ENCODE measurements at regions not wholly inside any gene's neighbourhood (a gene's known extent, or its start where the extent isn't known, plus 50 kb on each side); places are given as distances from the start of the nearest gene placed in this dataset.

DNA sequence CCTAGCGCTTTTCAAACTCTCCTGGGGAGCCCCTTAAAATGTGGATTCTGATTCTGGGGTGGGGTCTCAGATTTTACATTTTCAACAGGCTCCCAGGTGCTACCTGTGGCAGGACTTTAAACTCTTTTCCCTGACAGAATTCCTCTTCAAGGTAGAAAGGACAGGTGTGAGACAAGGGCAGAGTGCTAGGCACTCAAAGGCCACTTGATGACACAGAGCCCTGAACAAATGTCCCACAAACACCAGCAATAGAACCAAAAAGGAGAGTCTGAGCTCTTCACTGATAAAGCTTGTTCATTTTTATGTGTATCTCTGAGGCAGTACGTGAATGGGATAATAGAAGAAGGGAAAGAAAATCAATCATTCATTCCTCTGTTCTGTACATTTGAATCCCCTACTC lies 77.7 kb upstream of the PELI1 start:
- no peak for DNase-seq

GRCh38 chr2:64222351-64222750 lies 78.1 kb upstream of the PELI1 start:
- peak; percentile 78 for DNase-seq

GRCh38 chr2:64223055-64223454 lies 78.8 kb upstream of the PELI1 start:
- no peak for DNase-seq

GRCh38 chr2:64225491-64225890 lies 81.3 kb upstream of the PELI1 start:
- no peak for DNase-seq

- no peak for DNase-seq
Measured at GRCh38 chr2:64226611-64227010, 82.4 kb upstream of the PELI1 start.

DNA sequence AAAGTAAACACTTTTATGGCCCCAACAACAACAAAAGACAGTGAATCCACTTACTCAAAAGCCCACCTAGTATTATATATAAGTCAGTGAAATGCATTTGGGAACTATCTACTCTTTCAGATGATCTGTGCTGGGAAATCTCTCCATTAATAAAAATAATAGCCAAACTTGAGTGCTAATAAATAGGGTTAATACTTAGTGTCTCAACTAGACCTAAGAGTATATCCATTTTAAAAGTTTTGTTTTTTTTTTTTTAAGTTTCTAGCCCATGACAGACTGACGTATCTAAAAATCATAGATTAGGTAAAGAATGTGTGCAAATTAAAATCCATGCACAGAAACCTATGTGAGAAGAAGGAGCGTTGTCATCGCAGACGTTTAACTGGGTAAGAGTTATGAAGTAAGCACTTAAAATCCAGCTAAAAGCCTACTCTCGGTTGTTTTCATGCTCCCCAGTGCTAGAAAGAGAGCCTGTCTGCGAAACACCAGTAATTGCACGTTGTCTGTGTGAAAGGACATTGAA lies 83.4 kb upstream of the PELI1 start:
- peak; percentile 77 for DNase-seq

GRCh38 chr2:64228126-64228678 lies 84.0 kb upstream of the PELI1 start:
- DNase-seq: peak; percentile 83

GRCh38 chr2:64228918-64229317 lies 84.7 kb upstream of the PELI1 start:
- DNase-seq: no peak

DNA sequence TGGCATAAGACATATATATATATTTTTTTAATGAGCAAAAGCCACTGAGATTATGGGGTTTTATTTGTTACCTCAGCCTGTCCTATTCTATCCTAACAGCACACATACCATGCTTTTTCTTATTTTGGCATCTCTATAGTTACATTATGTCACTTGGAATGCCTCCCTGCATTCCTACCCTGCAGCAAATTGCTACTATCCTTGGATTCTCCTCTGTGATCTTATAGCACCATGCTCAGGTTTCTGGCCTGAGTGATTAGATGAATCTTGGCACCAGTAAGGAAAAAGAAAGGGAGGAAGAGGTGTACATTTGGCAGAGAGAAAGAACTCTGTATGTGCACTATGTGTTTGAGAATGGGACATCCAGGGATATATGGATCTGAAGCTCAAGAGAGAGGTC lies 86.3 kb upstream of the PELI1 start:
- no peak for DNase-seq

DNA sequence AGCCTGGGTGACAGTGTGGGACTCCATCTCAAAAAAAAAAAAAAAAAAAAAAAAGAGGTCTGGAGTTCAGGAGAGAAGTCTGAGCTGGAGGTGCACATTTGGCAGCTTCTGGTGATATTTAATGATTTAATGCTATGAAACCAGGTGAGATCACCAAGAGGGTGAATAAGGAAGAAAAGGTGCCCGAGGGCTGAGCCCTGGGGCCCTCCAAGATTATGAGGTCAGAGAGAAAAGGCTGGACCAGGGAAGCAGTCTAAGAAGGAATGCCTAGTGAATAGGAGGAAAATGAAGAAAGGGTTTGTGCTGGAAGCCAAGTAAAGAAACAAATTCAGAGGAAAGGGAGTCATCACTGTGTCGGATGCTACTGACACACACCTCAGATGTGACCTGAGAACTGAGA lies 88.0 kb upstream of the PELI1 start:
- no peak for DNase-seq

GRCh38 chr2:64233376-64233922 lies 89.2 kb upstream of the PELI1 start:
- no peak for DNase-seq

DNA sequence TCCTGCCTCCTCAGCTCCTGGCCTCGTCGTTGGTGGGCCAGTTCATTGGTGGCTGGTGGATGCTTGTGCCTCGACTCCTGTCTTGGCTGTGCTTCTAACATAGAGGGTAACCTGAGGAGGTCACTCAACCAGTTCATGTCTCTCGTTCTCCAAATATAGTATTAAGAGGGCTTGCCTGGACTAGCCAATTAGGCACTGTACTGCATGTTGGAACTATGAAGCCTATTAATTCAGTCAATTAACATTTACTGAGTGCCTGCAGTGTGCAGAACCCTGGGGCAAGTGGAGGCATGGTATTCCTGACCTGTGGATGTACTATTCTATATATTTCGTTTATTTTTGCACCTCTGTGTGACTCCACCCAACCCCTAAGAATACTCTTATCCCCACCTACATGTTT lies 89.9 kb upstream of the PELI1 start:
- DNase-seq: no peak

GRCh38 chr2:64234785-64235184 lies 90.6 kb upstream of the PELI1 start:
- DNase-seq: no peak

DNA sequence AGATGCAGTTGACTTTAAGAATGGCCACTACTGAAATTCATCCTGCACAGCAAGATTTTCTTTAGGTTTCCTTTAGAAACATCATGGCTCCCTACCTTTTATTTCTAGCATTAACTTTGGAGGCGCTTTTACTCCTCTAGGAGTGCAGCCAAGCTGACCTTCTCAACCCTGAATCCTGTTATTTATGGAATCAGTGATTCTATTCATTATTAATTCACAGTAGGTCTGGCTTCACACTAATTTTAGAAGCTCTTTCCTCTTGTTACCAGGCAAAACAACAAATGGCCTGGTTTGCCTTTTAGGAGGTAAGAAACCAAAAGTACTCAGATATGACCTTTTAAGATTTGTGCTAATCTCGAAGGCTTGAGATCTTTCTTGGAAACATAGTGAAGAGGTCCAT lies 93.0 kb upstream of the PELI1 start:
- no peak for DNase-seq

DNA sequence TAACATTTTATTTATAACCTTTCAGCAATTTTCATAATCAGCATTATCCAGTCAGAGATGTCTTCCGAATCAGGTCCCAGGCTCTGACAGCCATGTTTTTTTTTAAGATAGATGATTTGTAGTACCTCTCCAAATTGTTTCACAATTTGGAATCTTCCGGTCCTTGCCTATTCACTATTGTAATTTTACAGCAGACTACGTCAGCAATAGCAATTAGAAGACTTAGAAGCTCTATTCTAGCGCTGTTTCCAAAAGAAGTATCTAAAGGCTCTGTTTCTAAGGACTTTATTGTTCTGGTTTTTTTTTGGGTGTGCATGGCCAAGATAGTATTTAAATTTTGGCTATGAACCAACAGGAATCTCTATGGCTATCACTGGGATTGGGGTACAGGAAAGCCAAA lies 94.6 kb upstream of the PELI1 start:
- DNase-seq: no peak

DNA sequence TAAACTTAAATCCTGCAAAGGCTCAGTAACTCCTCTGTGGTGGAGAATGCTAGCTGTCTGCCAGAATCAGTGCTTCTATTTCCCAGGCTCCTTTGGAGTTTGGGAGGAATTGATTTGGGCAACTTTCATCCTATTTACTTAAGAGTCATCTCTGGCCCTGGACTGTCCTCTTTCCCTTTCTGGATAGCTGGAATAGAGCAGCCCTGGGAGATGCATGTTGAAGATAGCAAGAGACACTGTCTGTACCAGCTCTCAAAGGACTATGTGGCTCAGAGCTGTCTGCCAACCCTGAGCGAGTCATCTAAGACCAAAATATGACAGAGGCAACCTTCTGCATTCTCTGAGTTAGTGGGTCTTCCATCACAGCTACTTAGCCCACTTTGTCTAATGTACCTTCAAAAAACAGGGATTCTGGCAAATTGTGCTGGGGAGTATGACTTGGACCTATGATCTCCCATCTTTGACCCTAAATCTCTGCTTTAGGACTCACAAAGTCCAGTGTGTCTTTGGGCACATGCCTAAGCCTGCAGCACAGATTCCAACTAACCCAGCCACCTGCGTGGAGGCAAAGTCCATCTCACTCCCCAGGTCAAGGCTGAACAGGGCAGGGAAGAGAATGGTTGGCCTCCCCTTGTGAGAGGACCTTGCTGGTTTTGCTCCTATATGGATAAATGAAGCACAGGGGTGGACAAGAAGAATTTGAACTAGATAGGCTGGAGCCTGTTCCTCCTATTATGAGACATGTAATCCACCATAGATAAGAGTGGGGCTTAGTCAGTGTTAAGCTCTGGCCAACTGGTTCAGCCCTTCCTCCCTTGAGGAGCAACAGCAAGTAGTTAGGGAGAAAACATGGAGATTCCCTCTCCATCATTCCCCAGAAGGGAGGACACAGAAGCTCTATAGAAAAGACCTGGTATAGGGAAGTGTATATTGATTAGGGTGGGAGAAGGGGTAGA lies 99.1 kb upstream of the PELI1 start:
- DNase-seq: no peak

DNA sequence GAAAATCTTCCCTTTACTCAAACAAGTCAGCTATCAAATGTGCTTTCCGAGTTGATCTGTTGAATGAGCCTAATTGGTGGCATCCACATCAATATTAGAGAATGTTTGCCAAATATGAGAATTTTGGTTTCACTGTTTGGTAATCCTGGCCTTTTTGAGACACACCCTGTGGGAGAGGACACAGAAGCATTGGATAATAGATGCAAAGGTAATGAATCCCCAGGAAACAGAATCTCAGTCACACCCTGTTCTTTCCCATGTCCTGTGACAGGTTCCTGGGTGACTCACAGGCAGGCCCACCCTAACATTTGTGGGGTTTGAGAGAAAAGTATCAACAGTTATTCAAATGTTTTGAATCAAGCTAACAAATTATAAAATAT lies 99.8 kb upstream of the PELI1 start:
- no peak for DNase-seq

- DNase-seq: peak; percentile 49
Measured at GRCh38 chr2:64245631-64246030, 101.4 kb upstream of the PELI1 start.

- no peak for DNase-seq
Measured at GRCh38 chr2:64246962-64247361, 102.7 kb upstream of the PELI1 start.

GRCh38 chr2:64249426-64249825 lies 105.2 kb upstream of the PELI1 start:
- DNase-seq: no peak

DNA sequence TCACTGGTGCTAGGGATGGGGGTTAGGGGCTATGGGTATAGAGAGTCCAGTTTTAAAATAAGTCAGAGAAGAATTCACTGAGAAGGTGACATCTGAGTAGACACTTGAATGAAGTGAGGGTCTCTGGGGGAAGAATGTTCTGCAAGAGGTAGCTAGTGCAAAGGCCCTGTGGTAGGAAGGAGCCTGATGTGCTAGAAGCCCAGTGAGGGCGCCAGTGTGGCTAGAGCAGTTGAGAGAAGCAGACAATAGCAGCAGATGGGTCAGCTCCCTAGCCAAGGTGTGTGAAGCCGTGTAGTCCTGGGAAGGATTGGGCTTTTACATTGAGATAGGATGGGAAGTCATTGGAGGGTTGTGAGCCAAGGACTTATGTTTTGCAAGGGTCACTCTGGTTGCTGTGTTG lies 105.8 kb upstream of the PELI1 start:
- DNase-seq: no peak

DNA sequence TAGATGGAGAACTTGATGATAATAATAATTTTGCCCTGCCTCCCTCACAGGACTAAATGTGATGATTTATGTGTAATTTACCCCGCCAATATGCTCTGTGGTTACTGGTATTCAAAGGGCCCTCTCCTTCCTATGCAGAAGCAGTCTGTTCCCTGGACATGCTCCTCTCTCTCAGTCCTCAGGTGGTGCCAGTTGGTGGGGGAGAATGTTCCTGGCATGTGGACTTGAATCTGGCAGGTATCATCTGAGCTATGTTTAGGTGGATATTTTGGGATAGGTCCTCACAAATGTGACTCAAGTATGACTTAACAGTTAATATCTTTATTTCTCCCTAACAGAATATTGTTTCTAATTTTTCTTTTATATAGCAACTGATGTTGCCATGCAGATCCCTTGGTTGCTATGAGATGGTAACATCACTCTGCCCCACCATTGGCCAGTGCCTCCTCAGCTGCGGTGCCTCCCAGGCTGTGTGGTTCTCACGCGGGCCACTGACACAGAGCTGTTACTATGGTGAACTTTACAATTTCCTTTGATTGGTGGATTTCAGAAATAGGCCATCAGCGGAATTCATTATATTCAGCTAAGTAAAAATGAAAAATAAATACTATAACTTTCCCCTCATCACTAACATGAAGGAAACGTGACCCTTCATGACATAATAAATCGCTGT lies 106.7 kb upstream of the PELI1 start:
- DNase-seq: no peak

All from skin of body (tissue), 1 donor.